ENCODE measurements at regions not wholly inside any gene's neighbourhood (a gene's known extent, or its start where the extent isn't known, plus 50 kb on each side); places are given as distances from the start of the nearest gene placed in this dataset.
A peak's percentile ranks its signal among the peaks of the same experiment; 100 is the strongest.
"Not testable (repeated sequence)": the region's sequence is repeated elsewhere in the genome, so short reads cannot be mapped to it uniquely, and the experiment has no call there.

- FAIRE-seq (no peak), DNase-seq (ENCODE audit: low spot score) (no peak)
These were observed 89.0 kb upstream of the BLID start for GRCh38 chr11:122205036-122205435.

GRCh38 chr11:122204206-122204605, 88.2 kb upstream of the BLID start:
- no peak for FAIRE-seq
- DNase-seq (ENCODE audit: low spot score): no peak

DNA sequence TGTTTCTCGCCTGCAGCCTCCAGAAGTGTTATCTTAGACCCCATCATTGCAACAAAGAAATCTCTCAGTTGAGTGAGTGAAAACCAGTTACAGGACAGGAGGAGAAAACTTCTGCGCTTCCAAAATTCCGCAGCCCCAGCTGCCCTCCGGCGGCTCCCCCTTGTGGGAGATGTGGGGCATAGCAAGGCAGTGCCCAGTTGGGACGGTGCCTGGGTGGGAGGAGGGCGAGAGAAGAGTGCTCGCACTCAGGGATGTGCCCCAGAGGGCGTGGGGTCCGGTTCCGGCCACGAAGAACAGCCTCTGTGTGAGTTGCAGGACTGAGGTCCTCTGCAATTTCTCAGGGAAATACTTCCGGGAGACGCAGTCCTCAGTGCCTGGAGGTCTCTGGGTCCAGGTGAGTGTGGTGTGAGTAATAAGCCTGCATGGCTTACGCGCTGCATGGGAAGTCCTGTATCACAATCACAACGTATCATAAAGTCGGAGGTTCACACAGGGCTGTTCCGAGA, 87.0 kb upstream of the BLID start:
- DNase-seq (ENCODE audit: low spot score) (peak; percentile 41), FAIRE-seq (no peak)

DNA sequence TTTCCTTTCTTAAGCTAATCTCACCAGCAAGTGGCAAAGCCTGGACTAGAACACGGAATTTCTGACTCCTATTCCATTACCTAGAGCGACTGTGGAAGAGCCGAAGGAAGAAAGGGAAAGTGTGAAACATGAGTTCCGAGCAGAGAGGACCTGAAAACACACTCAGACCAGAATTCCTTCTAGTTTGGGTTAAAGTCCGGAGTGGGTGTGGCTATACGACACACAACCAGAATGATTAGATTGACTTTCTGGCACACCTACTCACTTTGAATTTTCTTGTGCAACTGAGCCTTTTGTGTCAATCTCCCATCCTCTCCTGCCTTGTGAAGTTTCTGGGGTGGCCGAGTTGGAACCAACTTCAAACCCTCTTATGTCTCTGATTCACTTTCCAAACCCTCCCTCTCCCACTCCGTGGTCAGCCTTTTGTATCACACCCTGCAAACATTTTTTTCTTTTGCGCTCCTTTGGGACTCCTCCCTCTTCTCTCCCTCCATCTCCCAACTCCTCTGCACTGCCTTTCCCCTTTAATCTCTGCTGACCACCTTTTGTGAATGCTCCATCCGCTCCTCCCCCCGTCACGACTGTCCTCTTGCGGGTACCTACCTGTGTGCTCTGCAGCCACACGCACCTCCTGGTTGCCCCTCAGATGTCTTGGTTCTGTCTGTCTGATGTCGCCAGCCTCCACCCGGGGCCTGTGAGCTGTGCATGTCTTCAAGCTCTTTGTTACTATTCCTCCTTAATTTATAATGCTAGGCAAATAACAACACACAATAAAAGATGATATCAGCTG, 86.3 kb upstream of the BLID start:
- no peak for DNase-seq (ENCODE audit: low spot score)
- no peak for FAIRE-seq

DNA sequence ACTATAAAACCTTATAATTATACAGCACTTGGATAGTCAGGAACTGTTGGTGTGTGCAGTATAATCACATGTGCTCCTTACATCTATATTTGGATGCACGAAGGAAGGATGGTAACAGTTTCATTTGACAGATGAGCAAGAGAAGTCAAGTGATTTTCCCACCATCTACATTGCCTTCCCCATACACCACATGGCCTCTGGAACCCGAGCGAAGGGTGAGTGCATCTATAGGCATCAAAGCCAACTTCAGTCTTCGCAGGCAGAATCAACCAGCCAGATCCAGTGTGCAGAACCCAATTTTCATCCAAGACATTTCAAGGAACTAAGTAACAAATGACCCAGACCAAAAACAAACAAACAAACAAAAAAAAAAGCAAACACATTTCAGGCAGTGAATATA, 85.1 kb upstream of the BLID start:
- no peak for FAIRE-seq

GRCh38 chr11:122199661-122200060, 83.6 kb upstream of the BLID start:
- FAIRE-seq (no peak), DNase-seq (ENCODE audit: low spot score) (no peak)

More for the DNA sequence above, 85.1 kb upstream of the BLID start:
- no peak for DNase-seq (ENCODE audit: low spot score)

DNA sequence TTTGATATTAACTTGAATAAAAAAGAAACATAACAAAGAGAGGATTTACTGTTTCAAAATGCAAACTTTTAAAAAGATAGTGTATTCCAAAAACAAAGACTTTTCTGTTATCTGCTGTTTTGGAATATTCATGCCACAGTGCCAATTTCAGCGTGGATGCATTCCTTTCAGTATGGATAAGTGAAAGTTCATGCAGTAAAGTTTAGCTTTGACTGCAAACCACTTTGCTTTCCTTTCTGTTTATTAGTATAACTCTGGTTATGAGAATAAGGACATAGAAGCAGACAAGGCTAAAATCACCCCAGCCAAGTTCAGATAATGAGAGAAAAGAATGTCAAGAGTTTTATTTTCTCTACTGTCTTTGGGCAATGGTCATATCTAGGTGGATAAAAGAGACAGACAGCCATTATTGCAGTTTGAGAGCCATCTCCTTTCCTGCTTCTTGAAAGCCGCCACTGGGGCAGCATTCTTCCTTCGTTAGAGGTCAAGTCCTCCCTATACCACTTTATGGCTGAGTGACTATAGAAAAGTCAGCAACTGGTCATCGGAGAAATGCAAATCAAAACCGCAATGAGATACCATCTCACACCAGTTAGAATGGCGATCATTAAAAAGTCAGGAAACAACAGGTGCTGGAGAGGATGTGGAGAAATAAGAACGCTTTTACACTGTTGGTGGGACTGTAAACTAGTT, 82.4 kb upstream of the BLID start:
- DNase-seq (ENCODE audit: low spot score): peak; percentile 60
- peak; percentile 33 for FAIRE-seq

GRCh38 chr11:122197066-122197987, 81.3 kb upstream of the BLID start:
- DNase-seq (ENCODE audit: low spot score) (peak; percentile 93), FAIRE-seq (peak; percentile 97)

GRCh38 chr11:122195790-122196189, 79.8 kb upstream of the BLID start:
- DNase-seq (ENCODE audit: low spot score) (no peak), FAIRE-seq (no peak)

DNA sequence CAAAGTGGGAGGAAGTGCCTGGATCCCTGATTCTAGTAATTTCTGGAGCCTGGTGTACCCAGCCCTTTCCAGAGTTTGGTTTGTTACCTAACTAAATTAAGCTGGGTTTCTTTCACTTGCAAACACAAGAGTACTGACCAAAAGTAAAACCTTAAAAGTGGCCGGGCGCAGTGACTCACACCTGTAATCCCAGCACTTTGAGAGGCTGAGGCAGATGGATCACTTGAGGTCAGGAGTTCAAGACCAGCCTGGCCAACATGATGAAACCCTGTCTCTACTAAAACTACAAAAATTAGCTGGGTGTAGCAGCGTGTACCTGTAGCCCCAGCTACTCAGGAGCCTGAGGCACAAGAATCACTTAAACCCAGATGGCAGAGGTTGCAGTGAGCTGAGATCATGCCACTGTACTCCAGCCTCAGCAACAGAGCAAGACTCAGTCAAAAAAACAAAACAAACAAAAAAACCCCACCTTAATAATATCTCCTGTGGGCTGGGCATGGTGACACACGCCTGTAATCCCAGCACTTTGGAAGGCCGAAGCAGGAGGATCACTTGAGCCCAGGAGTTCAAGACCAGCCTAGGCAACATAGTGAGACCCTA, 78.0 kb upstream of the BLID start:
- DNase-seq (ENCODE audit: low spot score); FAIRE-seq: not testable (repeated sequence)

DNA sequence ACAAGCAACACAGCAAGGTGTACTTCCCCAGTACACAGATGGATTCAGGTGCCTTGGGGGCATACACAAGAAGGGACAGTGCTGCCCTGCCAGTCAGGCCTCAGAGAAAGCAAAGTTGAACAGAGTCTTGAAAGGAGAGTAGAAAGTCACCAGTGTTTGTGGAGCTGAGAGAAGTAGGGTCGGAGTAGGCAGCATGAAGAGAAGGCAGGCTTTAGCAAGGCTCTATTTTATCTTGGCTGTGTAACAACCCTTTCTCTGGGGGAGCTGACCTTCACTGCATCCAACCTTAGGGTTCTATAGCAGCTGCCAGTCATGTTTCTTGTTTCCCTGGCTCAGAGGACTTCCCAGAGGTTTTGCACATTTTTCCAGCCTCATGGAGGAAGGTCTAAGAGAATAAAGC, 77.4 kb upstream of the BLID start:
- DNase-seq (ENCODE audit: low spot score) (no peak), FAIRE-seq (no peak)

GRCh38 chr11:122192634-122193255, 76.7 kb upstream of the BLID start:
- FAIRE-seq (peak; percentile 67), DNase-seq (ENCODE audit: low spot score) (peak; percentile 22)

DNA sequence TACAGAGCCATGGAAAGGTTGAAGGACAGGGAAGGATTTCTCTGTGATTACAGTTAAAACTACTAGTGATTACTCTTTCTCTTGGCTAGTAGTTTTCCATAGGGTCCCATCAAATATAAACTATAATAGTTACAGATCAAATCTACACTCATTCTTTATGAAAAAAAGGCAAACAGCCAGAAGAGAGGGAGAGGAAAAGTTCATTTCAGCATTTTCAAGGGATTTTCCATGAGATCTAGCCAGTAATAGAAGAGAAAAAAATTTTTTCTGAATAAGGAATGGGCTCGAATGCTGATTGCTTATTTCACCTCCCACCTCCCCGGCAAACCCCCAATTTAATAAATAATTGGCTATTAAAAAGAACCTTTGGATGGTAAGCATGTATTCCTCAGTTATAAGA, 74.8 kb upstream of the BLID start:
- DNase-seq (ENCODE audit: low spot score) (no peak), FAIRE-seq (no peak)

DNA sequence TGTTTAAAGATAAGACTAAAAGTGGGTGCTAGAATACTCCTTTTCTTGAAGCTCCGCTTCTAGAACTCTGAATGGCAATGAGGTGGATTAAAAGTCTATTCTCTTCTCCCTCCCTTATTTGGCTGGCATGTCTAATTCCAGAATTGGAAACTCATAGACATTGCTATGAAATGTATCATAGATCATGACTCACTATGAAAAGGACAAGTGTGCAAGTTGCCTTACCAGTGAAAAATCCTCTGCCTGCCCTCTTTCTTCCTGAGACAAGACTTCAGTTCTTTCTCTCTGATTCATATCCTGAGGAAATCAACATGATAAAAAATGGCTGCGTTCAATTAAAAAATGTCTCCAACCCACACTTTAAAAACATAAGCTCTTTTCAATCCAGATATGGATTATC, 73.2 kb upstream of the BLID start:
- DNase-seq (ENCODE audit: low spot score) (peak; percentile 91), FAIRE-seq (peak; percentile 97)

- DNase-seq (ENCODE audit: low spot score): no peak
- no peak for FAIRE-seq
These were observed 71.6 kb upstream of the BLID start for GRCh38 chr11:122187373-122188165.

DNA sequence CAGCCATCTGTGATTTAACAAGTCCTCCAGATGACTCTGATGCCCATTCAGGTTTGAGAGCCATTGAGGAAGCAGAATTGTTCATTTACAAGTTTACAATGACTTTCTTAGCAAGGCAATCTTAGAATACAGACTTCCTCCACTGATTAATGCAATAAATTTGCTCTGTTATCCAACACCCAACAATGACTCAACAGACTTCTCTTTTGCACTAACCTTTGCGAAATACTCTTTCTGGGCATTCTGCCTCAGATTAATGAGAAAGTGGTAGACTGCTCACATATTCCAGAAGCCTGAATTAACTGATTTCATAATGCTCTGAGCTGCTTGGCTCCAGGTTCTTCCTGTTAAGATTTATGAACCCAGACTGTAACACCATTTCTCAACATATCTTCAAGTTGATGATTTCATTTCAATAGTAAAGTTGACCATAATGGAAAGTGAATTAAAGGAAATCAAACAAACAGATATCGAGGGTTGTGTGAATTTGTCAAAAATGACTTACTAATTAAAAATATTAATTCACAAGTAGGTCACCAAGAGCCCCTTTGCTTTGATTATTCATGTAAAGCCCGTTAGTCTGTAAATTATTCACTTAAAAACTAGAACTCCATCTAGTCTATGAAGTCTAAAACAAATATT, 70.5 kb upstream of the BLID start:
- peak; percentile 84 for FAIRE-seq
- DNase-seq (ENCODE audit: low spot score): peak; percentile 79

DNA sequence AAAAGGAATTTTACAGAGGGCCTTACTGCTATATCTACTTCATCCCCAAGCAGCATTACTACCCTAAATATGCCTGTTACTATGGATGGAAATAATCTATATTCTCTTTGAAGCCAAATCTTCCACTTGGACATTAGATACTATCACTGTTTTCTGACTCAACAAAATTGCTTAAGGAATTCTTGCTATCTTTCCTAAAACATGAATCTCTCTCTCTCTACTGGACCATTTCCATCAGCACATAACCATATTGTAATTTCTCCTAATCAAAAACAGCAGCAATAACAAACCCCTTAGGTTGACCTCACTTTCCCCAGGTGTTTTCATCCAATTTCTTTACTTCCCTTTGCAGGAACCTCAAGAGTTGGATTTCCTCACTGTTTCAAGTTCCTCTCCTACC, 67.9 kb upstream of the BLID start:
- DNase-seq (ENCODE audit: low spot score) (no peak), FAIRE-seq (no peak)

GRCh38 chr11:122181893-122182292, 65.9 kb upstream of the BLID start:
- FAIRE-seq (no peak), DNase-seq (ENCODE audit: low spot score) (no peak)

DNA sequence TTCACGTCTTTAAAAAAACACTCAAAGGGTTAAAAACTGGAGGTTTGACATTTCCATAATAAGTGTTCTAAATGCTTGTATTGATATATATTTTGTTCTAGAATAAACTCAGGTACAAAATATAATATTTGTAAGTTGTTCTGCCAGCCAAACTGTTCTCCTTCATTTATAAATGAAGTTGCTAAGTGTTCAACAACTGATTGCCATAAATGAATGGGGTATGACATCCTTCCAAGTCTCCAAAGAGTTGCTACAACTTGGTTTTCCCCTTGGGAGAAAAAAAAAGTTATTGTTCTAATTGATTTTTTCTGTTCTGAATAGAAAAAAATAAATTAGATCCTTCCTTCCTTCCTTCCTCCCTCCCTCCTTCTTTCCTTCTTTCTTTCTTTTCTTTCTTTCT, 65.4 kb upstream of the BLID start:
- no peak for FAIRE-seq
- DNase-seq (ENCODE audit: low spot score): no peak

Data from RCC 7860 (cell line).